Endothelial cell of umbilical vein (primary cell): ENCODE measurements at regions not wholly inside any gene's neighbourhood (a gene's known extent, or its start where the extent isn't known, plus 50 kb on each side); places are given as distances from the start of the nearest gene placed in this dataset.

Experiments used
- BruUV-seq: library from RNA; stranded (reverse); fragments of 400-500 nt; replicated peaks from 2 replicates; lab custom pipeline; 2021; lab: Mats Ljungman, UMichigan
- CTCF ChIA-PET: fragments of 300-600, 350-600 bp; sonication (Branson Sonifier 250); formaldehyde crosslinking; loops from one replicate; lab custom pipeline; 2021; ENCODE audit warnings: antibody characterized with exemption, inconsistent platforms; lab: Charles Lee
- POLR2A ChIA-PET: fragments of 300-600, 350-600 bp; sonication (Branson Sonifier 250); formaldehyde crosslinking; loops from one replicate; lab custom pipeline; 2021; ENCODE audit warnings: antibody characterized with exemption, inconsistent platforms; lab: Charles Lee
- DNase-seq: peaks from one replicate; pipeline ENCODE4 v3.0.0-alpha.2; 2011; ENCODE audit warnings: low read depth, low spot score
- FAIRE-seq: peaks from 2 replicates; lab custom pipeline; 2011; peaks lifted over from hg19 to GRCh38; lab: Jason Lieb, UNC
- H2AFZ ChIP-seq: 2 replicates; pipeline ENCODE4 v1.6.0; 2012; ENCODE audit warnings: low read depth, low read length, control low read depth, inconsistent platforms
- H3K27ac ChIP-seq: 2 replicates; pipeline ENCODE4 v1.5.1; 2011; ENCODE audit warnings: low read depth, mild to moderate bottlenecking, control low read depth, low read length, moderate library complexity; ENCODE audit not compliant: insufficient read depth
- H3K27me3 ChIP-seq, 2 experiments: 2 replicates each; pipeline versions ENCODE4 v1.6.0 to v1.6.1; 2011; ENCODE audit warnings: low read length in 2 of 2, mixed read lengths in 1 of 2; ENCODE audit not compliant: control insufficient read depth in 2 of 2, insufficient read depth in 2 of 2
- H3K36me3 ChIP-seq, 2 experiments: 2 replicates in 1 of 2; 3 replicates in 1 of 2; pipeline ENCODE4 v1.5.1; 2011; ENCODE audit warnings: low read length in 2 of 2, mild to moderate bottlenecking in 1 of 2, moderate library complexity in 1 of 2; ENCODE audit not compliant: control insufficient read depth in 2 of 2, insufficient read depth in 2 of 2; ENCODE audit errors: extremely low read depth in 1 of 2
- H3K4me1 ChIP-seq: 3 replicates; pipeline ENCODE4 v1.5.1; 2011; ENCODE audit warnings: mild to moderate bottlenecking, low read length; ENCODE audit not compliant: control insufficient read depth, insufficient read depth; ENCODE audit errors: extremely low read depth
- H3K4me2 ChIP-seq: 2 replicates; pipeline ENCODE4 v1.6.1; 2011; ENCODE audit warnings: low read length, control low read depth, mixed read lengths; ENCODE audit not compliant: insufficient read depth
- H3K4me3 ChIP-seq, 3 experiments: fragments of 200-600 bp in 1 of 3; sonication (generic), shearing (Covaris generic) in 1 of 3; replicated peaks in 1 of 3; 2 replicates each; pipeline ENCODE4 v1.5.1; 2011 to 2016; ENCODE audit warnings: control low read depth in 3 of 3, low read length in 3 of 3, mild to moderate bottlenecking in 2 of 3, inconsistent platforms in 1 of 3, low read depth in 1 of 3, moderate library complexity in 1 of 3; ENCODE audit not compliant: insufficient read depth in 1 of 3
- H3K79me2 ChIP-seq: 2 replicates; pipeline ENCODE4 v1.6.0; 2012; ENCODE audit warnings: low read length, inconsistent platforms; ENCODE audit not compliant: control insufficient read depth, insufficient read depth
- H3K9ac ChIP-seq: replicated peaks from 2 replicates; pipeline ENCODE3; 2011; ENCODE audit warnings: low read length, control low read depth; ENCODE audit not compliant: insufficient read depth; ENCODE audit errors: extremely low read depth
- H3K9me1 ChIP-seq: replicated peaks from 3 replicates; pipeline ENCODE4 v1.6.0; 2011; ENCODE audit warnings: mild to moderate bottlenecking, low read length; ENCODE audit not compliant: control insufficient read depth, insufficient read depth; ENCODE audit errors: extremely low read depth
- H3K9me3 ChIP-seq: replicated peaks from 2 replicates; pipeline ENCODE4 v1.5.1; 2012; ENCODE audit warnings: low read length, inconsistent platforms; ENCODE audit not compliant: control insufficient read depth, insufficient read depth
- H4K20me1 ChIP-seq: replicated peaks from 2 replicates; pipeline ENCODE3; 2011; ENCODE audit warnings: mild to moderate bottlenecking, low read length; ENCODE audit not compliant: control insufficient read depth, insufficient read depth; ENCODE audit errors: extremely low read depth
- CTCF ChIP-seq, 2 donors: IDR thresholded peaks; 1 replicate in 1 of 2; 2 replicates in 1 of 2; pipeline ENCODE4 v1.5.1; 2011; ENCODE audit warnings: low read length in 2 of 2, mild to moderate bottlenecking in 2 of 2, moderate library complexity in 2 of 2, control low read depth in 1 of 2, inconsistent platforms in 1 of 2, low read depth in 1 of 2; ENCODE audit not compliant: insufficient read depth in 1 of 2; ENCODE audit errors: extremely low read depth in 1 of 2
- EZH2 ChIP-seq: IDR thresholded peaks from 2 replicates; pipeline ENCODE4 v1.6.1; 2012; ENCODE audit warnings: borderline replicate concordance, low read depth, mild to moderate bottlenecking, moderate library complexity, low read length, inconsistent platforms; ENCODE audit not compliant: severe bottlenecking
- FOS ChIP-seq: IDR thresholded peaks from 2 replicates; pipeline ENCODE4 v1.6.1; 2011; ENCODE audit warnings: mild to moderate bottlenecking, low read length, moderate library complexity, borderline replicate concordance; ENCODE audit not compliant: insufficient read depth
- GATA2 ChIP-seq: IDR thresholded peaks from 2 replicates; pipeline ENCODE4 v1.7.0; 2011; ENCODE audit warnings: low read depth, mild to moderate bottlenecking, moderate library complexity, mixed read lengths, low read length; ENCODE audit not compliant: insufficient read length, insufficient read depth
- JUN ChIP-seq: IDR thresholded peaks from 2 replicates; pipeline ENCODE4 v1.6.1; 2011; ENCODE audit warnings: borderline replicate concordance, low read depth; ENCODE audit not compliant: insufficient read length, insufficient read depth
- MAX ChIP-seq: IDR thresholded peaks from 2 replicates; pipeline ENCODE4 v1.6.1; 2011; ENCODE audit not compliant: insufficient read depth, insufficient read length
- MYC ChIP-seq: IDR thresholded peaks from one replicate; pipeline ENCODE4 v1.6.1; 2011; ENCODE audit warnings: mild to moderate bottlenecking, low read depth, low read length
- POLR2A ChIP-seq: IDR thresholded peaks from 2 replicates; pipeline ENCODE4 v1.6.1; 2012; ENCODE audit warnings: low read depth, mild to moderate bottlenecking, control low read depth, low read length
- POLR2AphosphoS5 ChIP-seq: IDR thresholded peaks from 2 replicates; pipeline ENCODE4 v1.6.1; 2012; ENCODE audit warnings: low read depth, mild to moderate bottlenecking, control low read depth, low read length, moderate library complexity; ENCODE audit not compliant: insufficient read depth
- dilution Hi-C: fragments of 300-500 bp; cut with MboI; formaldehyde crosslinking; loops from one replicate; pipeline ENCODE4 v1.15.0; 2019; ENCODE audit warnings: low sequenced_read_pairs; ENCODE audit not compliant: extremely low pct_ligation_motif_present
- intact Hi-C: fragments of 100-400 bp; cut with micrococcal nuclease; formaldehyde crosslinking; loops from one replicate; pipeline ENCODE4 v1.10.0; 2022

DNA sequence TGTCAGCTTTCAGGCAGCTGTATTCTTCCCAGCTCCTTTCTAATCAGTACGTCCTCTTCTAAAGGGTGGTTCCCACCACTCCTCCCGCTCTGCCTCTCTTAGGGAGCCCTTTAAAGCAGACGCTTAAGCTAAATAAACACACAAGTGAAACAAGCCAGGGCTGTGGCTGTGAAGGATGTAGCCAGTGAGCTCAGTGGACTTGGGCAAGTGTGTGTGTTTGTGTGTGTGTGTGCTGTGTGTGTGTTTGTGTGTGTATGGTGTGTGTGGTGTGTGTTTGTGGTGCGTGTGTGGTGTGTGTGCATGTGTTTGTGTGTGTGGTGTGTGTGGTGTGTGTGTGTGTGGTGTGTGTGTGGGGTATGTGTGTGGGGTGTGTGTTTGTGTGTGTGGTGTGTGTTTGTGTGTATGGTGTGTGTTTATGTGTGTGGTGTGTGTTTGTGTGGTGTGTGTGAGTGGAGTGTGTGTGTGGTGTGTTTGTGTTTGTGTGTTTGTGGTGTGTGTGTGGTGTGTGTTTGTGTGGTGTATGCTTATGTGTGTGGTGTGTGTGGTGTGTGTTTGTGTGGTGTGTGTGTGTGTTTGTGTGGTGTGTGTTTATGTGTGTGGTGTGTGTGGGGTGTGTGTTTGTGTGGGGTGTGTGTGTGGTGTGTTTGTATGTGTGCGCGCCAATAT, 283.3 kb downstream of the PTTG2 start:
- H2AFZ ChIP-seq: no peak overlapping the region
- CTCF ChIA-PET: interaction anchor here (0.7 to 1.7 kb wide), 3 partner anchors 15 to 76 kb away, joined by 3 to 4 read pairs (median 3); no protein-coding TSS in a partner anchor

More for the DNA sequence above, 283.3 kb downstream of the PTTG2 start:
- POLR2A ChIA-PET: no interaction called here
- Histone ChIP-seq H3K4me1 (no peaks in the 10 kb centered on the region), H4K20me1 (no peaks in the 10 kb centered on the region), H3K9me3 (no peaks in the 10 kb centered on the region), H3K27me3 (no peaks in the 10 kb centered on the region), H3K4me2 (no peak overlapping the region), H3K9me1 (no peaks in the 10 kb centered on the region), H3K9ac (no peak overlapping the region), H3K79me2 (no peaks in the 10 kb centered on the region), H3K27ac (no peak overlapping the region), H3K36me3 (no peaks in the 10 kb centered on the region), H3K4me3 (no peak overlapping the region)
- no peak for TF ChIP-seq POLR2A
- TF ChIP-seq MYC: no peak
- TF ChIP-seq JUN: no peak
- no peak for TF ChIP-seq EZH2
- no peak for TF ChIP-seq FOS
- TF ChIP-seq MAX: no peak
- TF ChIP-seq GATA2: no peak
- no peak for TF ChIP-seq POLR2AphosphoS5
- no peak for TF ChIP-seq CTCF (IDR thresholded peaks at IDR 0.05; ENCODE audit: extremely low read depth in 1 of 2, insufficient read depth in 1 of 2, low read depth in 1 of 2, low read length in 2 of 2)
- peak; percentile 49 for FAIRE-seq
- BruUV-seq: no TSS peak
- intact Hi-C loops: no loop called here
- dilution Hi-C loops: no loop called here
- DNase-seq: no peak
